ENCODE measurements at regions not wholly inside any gene's neighbourhood (a gene's known extent, or its start where the extent isn't known, plus 50 kb on each side); places are given as distances from the start of the nearest gene placed in this dataset.

GRCh38 chr6:153814136-153814535, 224.9 kb upstream of the OPRM1 start:
- Histone ChIP-seq H3K4me1 (ENCODE audit: control insufficient read depth, extremely low read depth, insufficient read depth, low read length) (no peaks in the 10 kb centered on the region), H4K20me1 (ENCODE audit: control insufficient read depth, extremely low read depth, insufficient read depth, low read length) (no peaks in the 10 kb centered on the region), H2AFZ (ENCODE audit: low read length) (no peak overlapping the region), H3K9ac (ENCODE audit: insufficient read depth, low read length) (no peak overlapping the region), H3K9me3 (ENCODE audit: control insufficient read depth, insufficient read depth, low read depth, low read length) (no peaks in the 10 kb centered on the region), H3K79me2 (ENCODE audit: control insufficient read depth, insufficient read depth, low read length) (no peaks in the 10 kb centered on the region), H3K4me3 (replicated peaks in 1 of 4; ENCODE audit: control extremely low read depth in 1 of 4, insufficient read depth in 1 of 4, low read depth in 3 of 4, low read length in 4 of 4) (no peak overlapping the region), H3K4me2 (ENCODE audit: extremely low read depth, insufficient read depth, low read length) (no peak overlapping the region), H3K27me3 (ENCODE audit: control insufficient read depth, insufficient read depth, low read length) (no peaks in the 10 kb centered on the region), H3K27ac (ENCODE audit: insufficient read depth, low read length) (no peak overlapping the region), H3K36me3 (ENCODE audit: control insufficient read depth, insufficient read depth, low read length) (no peaks in the 10 kb centered on the region)
- TF ChIP-seq, protein P1, sequence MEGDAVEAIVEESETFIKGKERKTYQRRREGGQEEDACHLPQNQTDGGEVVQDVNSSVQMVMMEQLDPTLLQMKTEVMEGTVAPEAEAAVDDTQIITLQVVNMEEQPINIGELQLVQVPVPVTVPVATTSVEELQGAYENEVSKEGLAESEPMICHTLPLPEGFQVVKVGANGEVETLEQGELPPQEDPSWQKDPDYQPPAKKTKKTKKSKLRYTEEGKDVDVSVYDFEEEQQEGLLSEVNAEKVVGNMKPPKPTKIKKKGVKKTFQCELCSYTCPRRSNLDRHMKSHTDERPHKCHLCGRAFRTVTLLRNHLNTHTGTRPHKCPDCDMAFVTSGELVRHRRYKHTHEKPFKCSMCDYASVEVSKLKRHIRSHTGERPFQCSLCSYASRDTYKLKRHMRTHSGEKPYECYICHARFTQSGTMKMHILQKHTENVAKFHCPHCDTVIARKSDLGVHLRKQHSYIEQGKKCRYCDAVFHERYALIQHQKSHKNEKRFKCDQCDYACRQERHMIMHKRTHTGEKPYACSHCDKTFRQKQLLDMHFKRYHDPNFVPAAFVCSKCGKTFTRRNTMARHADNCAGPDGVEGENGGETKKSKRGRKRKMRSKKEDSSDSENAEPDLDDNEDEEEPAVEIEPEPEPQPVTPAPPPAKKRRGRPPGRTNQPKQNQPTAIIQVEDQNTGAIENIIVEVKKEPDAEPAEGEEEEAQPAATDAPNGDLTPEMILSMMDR (conservative IDR thresholded peaks at IDR 0.05 in 1 of 2, IDR thresholded peaks at IDR 0.05 in 1 of 2; ENCODE audit: low read depth in 1 of 2, low read length in 2 of 2), result no peak
- TF ChIP-seq EZH2 (IDR thresholded peaks at IDR 0.05; ENCODE audit: low read length, missing control alignments), result no peak
- DNase-seq (ENCODE audit: low read depth in 2 of 2), result no peak

DNA sequence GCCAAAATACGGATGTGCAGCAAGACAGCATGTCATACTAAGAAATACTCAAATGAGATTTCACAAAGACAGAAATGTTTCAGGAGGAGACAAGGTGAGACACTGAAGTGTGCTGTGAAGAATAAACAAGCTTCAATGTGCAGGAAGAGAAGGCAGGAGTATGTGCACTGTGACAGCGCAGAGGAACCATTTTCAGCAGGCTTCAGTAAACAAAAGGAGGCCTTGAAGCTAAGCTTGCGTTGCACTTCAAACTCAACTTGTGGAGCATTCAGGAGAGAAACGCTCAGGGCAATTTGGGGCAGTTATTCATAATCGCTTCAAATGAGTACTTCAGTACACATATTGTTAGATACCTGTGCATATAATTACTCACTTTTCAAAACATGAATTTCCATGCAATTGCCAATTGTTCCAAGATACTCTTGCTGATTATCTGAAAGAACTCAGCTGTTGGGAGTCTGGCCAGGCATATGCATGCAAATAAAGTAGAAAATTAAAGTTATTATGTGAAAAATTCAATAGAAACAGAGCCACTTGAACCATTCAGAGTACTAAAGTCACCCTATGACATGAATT, 234.2 kb upstream of the OPRM1 start:
- DNase-seq (ENCODE audit: low read depth in 2 of 2), result no peak
- no peaks in the 10 kb centered on the region for H3K27me3 ChIP-seq (ENCODE audit: control insufficient read depth, insufficient read depth, low read length)
- no peak for TF ChIP-seq EZH2 (IDR thresholded peaks at IDR 0.05; ENCODE audit: low read length, missing control alignments)
- TF ChIP-seq, protein P1 (conservative IDR thresholded peaks at IDR 0.05 in 1 of 2, IDR thresholded peaks at IDR 0.05 in 1 of 2; ENCODE audit: low read depth in 1 of 2, low read length in 2 of 2), result no peak
- H3K9ac ChIP-seq (ENCODE audit: insufficient read depth, low read length), result no peak overlapping the region
- H3K4me3 ChIP-seq (replicated peaks in 1 of 4; ENCODE audit: control extremely low read depth in 1 of 4, insufficient read depth in 1 of 4, low read depth in 3 of 4, low read length in 4 of 4), result no peak overlapping the region
- H3K9me3 ChIP-seq (ENCODE audit: control insufficient read depth, insufficient read depth, low read depth, low read length), result no peaks in the 10 kb centered on the region
- no peaks in the 10 kb centered on the region for H3K36me3 ChIP-seq (ENCODE audit: control insufficient read depth, insufficient read depth, low read length)
- no peak overlapping the region for H2AFZ ChIP-seq (ENCODE audit: low read length)
- no peak overlapping the region for H3K27ac ChIP-seq (ENCODE audit: insufficient read depth, low read length)
- no peaks in the 10 kb centered on the region for H3K79me2 ChIP-seq (ENCODE audit: control insufficient read depth, insufficient read depth, low read length)
- H3K4me2 ChIP-seq (ENCODE audit: extremely low read depth, insufficient read depth, low read length), result no peak overlapping the region
- H4K20me1 ChIP-seq (ENCODE audit: control insufficient read depth, extremely low read depth, insufficient read depth, low read length), result no peaks in the 10 kb centered on the region
- no peaks in the 10 kb centered on the region for H3K4me1 ChIP-seq (ENCODE audit: control insufficient read depth, extremely low read depth, insufficient read depth, low read length)

DNA sequence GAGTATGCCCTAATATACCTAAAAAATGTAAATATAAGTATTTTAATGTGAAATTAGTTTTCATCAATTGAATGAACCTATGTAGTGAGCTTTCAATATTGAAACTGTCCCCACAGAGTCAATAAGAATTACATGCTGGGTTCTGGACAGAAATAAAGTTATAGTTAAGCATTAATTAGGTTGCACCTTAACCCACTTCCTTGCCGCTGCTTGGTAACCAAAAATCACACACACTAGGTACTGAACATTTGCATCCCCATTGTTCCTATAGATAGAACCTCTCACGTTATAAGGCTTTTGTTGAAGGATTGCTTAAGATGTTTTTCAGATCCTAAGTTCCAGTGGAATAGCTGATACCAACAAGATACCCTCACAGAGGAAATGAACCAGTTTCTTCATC, 237.1 kb upstream of the OPRM1 start:
- no peaks in the 10 kb centered on the region for H4K20me1 ChIP-seq (ENCODE audit: control insufficient read depth, extremely low read depth, insufficient read depth, low read length)
- no peak for TF ChIP-seq EZH2 (IDR thresholded peaks at IDR 0.05; ENCODE audit: low read length, missing control alignments)
- TF ChIP-seq, protein P1 (conservative IDR thresholded peaks at IDR 0.05 in 1 of 2, IDR thresholded peaks at IDR 0.05 in 1 of 2; ENCODE audit: low read depth in 1 of 2, low read length in 2 of 2), result no peak

More for the DNA sequence above, 237.1 kb upstream of the OPRM1 start:
- H3K4me1 ChIP-seq (ENCODE audit: control insufficient read depth, extremely low read depth, insufficient read depth, low read length), result no peaks in the 10 kb centered on the region
- DNase-seq (ENCODE audit: low read depth in 2 of 2), result no peak
- no peak overlapping the region for H3K4me3 ChIP-seq (replicated peaks in 1 of 4; ENCODE audit: control extremely low read depth in 1 of 4, insufficient read depth in 1 of 4, low read depth in 3 of 4, low read length in 4 of 4)
- no peaks in the 10 kb centered on the region for H3K9me3 ChIP-seq (ENCODE audit: control insufficient read depth, insufficient read depth, low read depth, low read length)
- no peak overlapping the region for H2AFZ ChIP-seq (ENCODE audit: low read length)
- no peaks in the 10 kb centered on the region for H3K27me3 ChIP-seq (ENCODE audit: control insufficient read depth, insufficient read depth, low read length)
- H3K9ac ChIP-seq (ENCODE audit: insufficient read depth, low read length), result no peak overlapping the region
- no peaks in the 10 kb centered on the region for H3K79me2 ChIP-seq (ENCODE audit: control insufficient read depth, insufficient read depth, low read length)
- H3K4me2 ChIP-seq (ENCODE audit: extremely low read depth, insufficient read depth, low read length), result no peak overlapping the region
- no peak overlapping the region for H3K27ac ChIP-seq (ENCODE audit: insufficient read depth, low read length)
- no peaks in the 10 kb centered on the region for H3K36me3 ChIP-seq (ENCODE audit: control insufficient read depth, insufficient read depth, low read length)

All from fibroblast of lung (primary cell).